T-cell (primary cell): ENCODE measurements at regions not wholly inside any gene's neighbourhood (a gene's known extent, or its start where the extent isn't known, plus 50 kb on each side); places are given as distances from the start of the nearest gene placed in this dataset.

ENCODE experiments used
- ATAC-seq, 4 experiments: fragments of 200-7000 bp in 3 of 4; fragments of 150-1000 bp in 1 of 4; cut with Tn5 transposase; replicated peaks in 1 of 4; 1 replicate in 3 of 4; 2 replicates in 1 of 4; pipeline ENCODE4 v1.10.0; 2021; ENCODE audit warnings: moderate library complexity in 3 of 4, mild to moderate bottlenecking in 2 of 4, moderate number of reproducible peaks in 1 of 4
- CTCF ChIA-PET, 2 donors: fragments of 300-600 bp; sonication (Branson Sonifier 250); formaldehyde crosslinking; loops; one replicate each; lab custom pipeline; 2022; ENCODE audit warnings: antibody characterized with exemption in 2 of 2; lab: Charles Lee
- POLR2A ChIA-PET, 2 donors: fragments of 300-600 bp; sonication (Branson Sonifier 250); formaldehyde crosslinking; loops; one replicate each; lab custom pipeline; 2022; ENCODE audit warnings: antibody characterized with exemption in 2 of 2; lab: Charles Lee
- DNase-seq, 35 experiments: peaks; one replicate each; pipeline versions ENCODE4 v3.0.0 to v3.0.0-alpha.2; 2013 to 2023
- H3K27ac ChIP-seq: one replicate; pipeline ENCODE4 v1.5.1; 2013; ENCODE audit warnings: low read length
- H3K27me3 ChIP-seq, 2 experiments: replicated peaks in 1 of 2; 1 replicate in 1 of 2; 2 replicates in 1 of 2; pipeline versions ENCODE4 v1.6.1 to v1.7.0; 2013; ENCODE audit warnings: low read length in 1 of 2, mixed read lengths in 1 of 2; ENCODE audit not compliant: control insufficient read depth in 2 of 2, insufficient read depth in 2 of 2; ENCODE audit errors: extremely low read depth in 1 of 2
- H3K36me3 ChIP-seq, 2 donors: 1 replicate in 1 of 2; 2 replicates in 1 of 2; pipeline versions ENCODE4 v1.6.1 to v1.7.0; 2013; ENCODE audit warnings: low read length in 1 of 2; ENCODE audit not compliant: control insufficient read depth in 2 of 2, insufficient read depth in 1 of 2; ENCODE audit errors: extremely low read depth in 1 of 2
- H3K4me1 ChIP-seq, 2 experiments: 1 replicate in 1 of 2; 2 replicates in 1 of 2; pipeline versions ENCODE4 v1.6.1 to v1.7.0; 2013; ENCODE audit warnings: low read length in 2 of 2, mixed read lengths in 1 of 2; ENCODE audit not compliant: insufficient read depth in 2 of 2, control insufficient read depth in 1 of 2; ENCODE audit errors: extremely low read depth in 1 of 2
- H3K4me3 ChIP-seq, 2 donors: 1 replicate in 1 of 2; 2 replicates in 1 of 2; pipeline versions ENCODE4 v1.5.1 to v1.7.0; 2013; ENCODE audit warnings: mild to moderate bottlenecking in 2 of 2, low read length in 1 of 2, moderate library complexity in 1 of 2; ENCODE audit not compliant: control insufficient read depth in 1 of 2; ENCODE audit errors: extremely low read depth in 1 of 2
- H3K9me3 ChIP-seq: 2 replicates; pipeline ENCODE4 v1.7.0; 2013
- H3K27ac Mint-ChIP-seq, 2 donors: one replicate each; pipeline ENCODE4 v1.8.0; 2020 to 2021; ENCODE audit warnings: mild to moderate bottlenecking in 2 of 2, mixed read lengths in 2 of 2
- H3K27me3 Mint-ChIP-seq, 2 donors: one replicate each; pipeline ENCODE4 v1.8.0; 2021 to 2022; ENCODE audit warnings: mixed read lengths in 2 of 2
- H3K36me3 Mint-ChIP-seq: one replicate; pipeline ENCODE4 v1.8.0; 2021; ENCODE audit warnings: mixed read lengths
- H3K4me1 Mint-ChIP-seq, 3 donors: one replicate each; pipeline ENCODE4 v1.8.0; 2020 to 2022; ENCODE audit warnings: mixed read lengths in 3 of 3, mild to moderate bottlenecking in 1 of 3
- H3K4me3 Mint-ChIP-seq, 3 donors: one replicate each; pipeline ENCODE4 v1.8.0; 2020 to 2022; ENCODE audit warnings: mild to moderate bottlenecking in 3 of 3, mixed read lengths in 3 of 3, moderate library complexity in 3 of 3
- H3K9me3 Mint-ChIP-seq, 3 donors: one replicate each; pipeline ENCODE4 v1.8.0; 2020 to 2022; ENCODE audit warnings: mixed read lengths in 3 of 3
- WGBS: methylation state at CpG from one replicate; pipeline ENCODE4 v1.1.5; 2013; ENCODE audit warnings: missing lambda C conversion rate; ENCODE audit not compliant: insufficient coverage; 5-methylcytosine and 5-hydroxymethylcytosine counted together

DNA sequence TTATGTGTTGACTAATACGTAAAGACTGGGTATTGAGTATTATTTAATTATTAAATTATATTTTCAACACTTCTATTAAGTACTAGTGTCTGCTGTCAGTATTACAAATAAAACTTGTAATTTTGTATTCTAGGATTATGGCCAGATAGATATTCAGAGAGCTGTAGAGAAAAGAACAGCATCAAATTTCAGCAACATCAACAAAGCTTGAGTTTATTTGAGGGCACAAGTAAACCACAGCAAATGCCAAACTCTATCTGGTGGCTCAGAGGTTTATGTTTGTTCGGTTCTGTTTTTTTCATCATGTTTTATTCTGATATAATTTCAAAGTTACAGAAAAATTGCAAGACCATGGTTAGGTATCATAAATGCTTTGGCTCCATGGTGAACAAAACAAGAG, 1530.5 kb downstream of the PCDH18 start:
- WGBS, result no CpG with 5 or more reads among the region's 2 CpGs
- POLR2A ChIA-PET, result no interaction called here
- Mint-ChIP-seq H3K36me3 (no peaks in the 10 kb centered on the region), H3K27ac (no peak overlapping the region), H3K4me1 (no peaks in the 10 kb centered on the region), H3K4me3 (no peak overlapping the region), H3K27me3 (no peaks in the 10 kb centered on the region), H3K9me3 (peaks cover 8 to 18% (median 8%) of the 10 kb centered on the region in 3 donors)
- no peak overlapping the region for H3K4me3 ChIP-seq
- H3K9me3 ChIP-seq, result no peaks in the 10 kb centered on the region
- no peak for DNase-seq
- CTCF ChIA-PET, result no interaction called here
- no peaks in the 10 kb centered on the region for H3K36me3 ChIP-seq
- no peak for ATAC-seq
- H3K27me3 ChIP-seq, result no peaks in the 10 kb centered on the region
- H3K4me1 ChIP-seq, result no peaks in the 10 kb centered on the region
- no peak overlapping the region for H3K27ac ChIP-seq

GRCh38 chr4:136000246-136000645, 1532.0 kb downstream of the PCDH18 start:
- Histone ChIP-seq H3K4me1 (no peaks in the 10 kb centered on the region), H3K27me3 (no peaks in the 10 kb centered on the region), H3K27ac (no peak overlapping the region), H3K36me3 (no peaks in the 10 kb centered on the region), H3K4me3 (no peak overlapping the region), H3K9me3 (no peaks in the 10 kb centered on the region)
- WGBS, result no CpG with 5 or more reads among the region's 1 CpG
- H3K27ac Mint-ChIP-seq, result no peak overlapping the region
- no peaks in the 10 kb centered on the region for H3K36me3 Mint-ChIP-seq
- DNase-seq, result no peak
- ChIA-PET CTCF (no interaction called here), POLR2A (no interaction called here)
- H3K4me3 Mint-ChIP-seq, result no peak overlapping the region
- no peaks in the 10 kb centered on the region for H3K4me1 Mint-ChIP-seq
- ATAC-seq, result no peak
- H3K9me3 Mint-ChIP-seq, result peaks cover 8 to 18% (median 13%) of the 10 kb centered on the region in 3 donors
- no peaks in the 10 kb centered on the region for H3K27me3 Mint-ChIP-seq

GRCh38 chr4:135994360-135994759, 1537.9 kb downstream of the PCDH18 start:
- no peak overlapping the region for H3K27ac ChIP-seq
- H3K4me3 ChIP-seq, result no peak overlapping the region
- no peaks in the 10 kb centered on the region for H3K27me3 ChIP-seq
- H3K9me3 Mint-ChIP-seq, result peaks cover 1 to 26% (median 8%) of the 10 kb centered on the region in 3 donors
- H3K4me1 Mint-ChIP-seq, result no peaks in the 10 kb centered on the region
- no peak overlapping the region for H3K27ac Mint-ChIP-seq
- no peaks in the 10 kb centered on the region for H3K27me3 Mint-ChIP-seq
- 89% methylated on average over 7 of the region's 7 CpGs for WGBS
- no peaks in the 10 kb centered on the region for H3K4me1 ChIP-seq
- DNase-seq (no peak), ATAC-seq (no peak)
- no peak overlapping the region for H3K4me3 Mint-ChIP-seq
- no peaks in the 10 kb centered on the region for H3K36me3 ChIP-seq
- no peaks in the 10 kb centered on the region for H3K9me3 ChIP-seq
- ChIA-PET CTCF (no interaction called here), POLR2A (no interaction called here)
- H3K36me3 Mint-ChIP-seq, result no peaks in the 10 kb centered on the region

GRCh38 chr4:135976860-135977259, 1555.4 kb downstream of the PCDH18 start:
- no peaks in the 10 kb centered on the region for H3K27me3 Mint-ChIP-seq
- no peak overlapping the region for H3K4me3 ChIP-seq
- no peak overlapping the region for H3K27ac ChIP-seq
- no peaks in the 10 kb centered on the region for H3K4me1 Mint-ChIP-seq
- H3K4me1 ChIP-seq, result no peaks in the 10 kb centered on the region
- H3K36me3 ChIP-seq, result no peaks in the 10 kb centered on the region
- no peaks in the 10 kb centered on the region for H3K27me3 ChIP-seq
- ATAC-seq, result no peak
- ChIA-PET CTCF (no interaction called here), POLR2A (no interaction called here)
- no peak overlapping the region for H3K27ac Mint-ChIP-seq
- no peaks in the 10 kb centered on the region for H3K9me3 ChIP-seq
- no peak overlapping the region for H3K4me3 Mint-ChIP-seq
- no peak for DNase-seq
- H3K36me3 Mint-ChIP-seq, result no peaks in the 10 kb centered on the region
- H3K9me3 Mint-ChIP-seq, result peaks cover 4 to 11% (median 5%) of the 10 kb centered on the region in 3 donors

DNA sequence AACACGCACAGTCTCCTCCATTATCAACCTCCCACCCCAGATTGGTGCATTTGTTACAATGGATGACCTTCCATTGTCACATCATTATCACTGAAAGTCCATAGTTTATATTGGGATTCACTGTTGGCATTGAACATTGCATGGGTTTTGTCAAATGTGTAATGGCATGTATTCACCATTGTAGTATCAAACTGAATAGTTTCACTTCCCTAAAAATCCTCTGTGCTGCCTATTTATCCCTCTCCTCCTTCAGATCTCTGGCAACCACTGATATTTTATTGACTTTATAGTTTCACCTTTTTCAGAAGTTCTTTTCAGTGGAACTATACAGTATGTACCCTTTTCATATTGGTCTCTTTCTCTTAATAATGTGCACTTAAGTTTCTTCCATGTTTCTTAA, 1565.4 kb downstream of the PCDH18 start:
- Histone ChIP-seq H3K27me3 (no peaks in the 10 kb centered on the region), H3K4me3 (no peak overlapping the region), H3K4me1 (no peaks in the 10 kb centered on the region), H3K36me3 (no peaks in the 10 kb centered on the region), H3K9me3 (no peaks in the 10 kb centered on the region), H3K27ac (no peak overlapping the region)
- H3K9me3 Mint-ChIP-seq, result peaks cover 8 to 11% (median 11%) of the 10 kb centered on the region in 3 donors
- DNase-seq, result no peak
- no peaks in the 10 kb centered on the region for H3K27me3 Mint-ChIP-seq
- no peak overlapping the region for H3K4me3 Mint-ChIP-seq
- POLR2A ChIA-PET, result no interaction called here
- CTCF ChIA-PET, result no interaction called here
- ATAC-seq, result no peak
- no peak overlapping the region for H3K27ac Mint-ChIP-seq
- no CpG with 5 or more reads among the region's 1 CpG for WGBS
- H3K36me3 Mint-ChIP-seq, result no peaks in the 10 kb centered on the region
- H3K4me1 Mint-ChIP-seq, result no peaks in the 10 kb centered on the region

GRCh38 chr4:135963009-135963408, 1569.3 kb downstream of the PCDH18 start:
- Histone ChIP-seq H3K27me3 (no peaks in the 10 kb centered on the region), H3K4me3 (no peak overlapping the region), H3K4me1 (no peaks in the 10 kb centered on the region), H3K9me3 (no peaks in the 10 kb centered on the region), H3K36me3 (no peaks in the 10 kb centered on the region), H3K27ac (no peak overlapping the region)
- DNase-seq (no peak), ATAC-seq (no peak)
- WGBS, result no CpG with 5 or more reads among the region's 1 CpG
- Mint-ChIP-seq H3K27ac (no peak overlapping the region), H3K9me3 (peaks cover 14 to 15% (median 15%) of the 10 kb centered on the region in 3 donors), H3K4me1 (no peaks in the 10 kb centered on the region), H3K36me3 (no peaks in the 10 kb centered on the region), H3K27me3 (no peaks in the 10 kb centered on the region), H3K4me3 (no peak overlapping the region)
- POLR2A ChIA-PET, result no interaction called here
- CTCF ChIA-PET, result no interaction called here

DNA sequence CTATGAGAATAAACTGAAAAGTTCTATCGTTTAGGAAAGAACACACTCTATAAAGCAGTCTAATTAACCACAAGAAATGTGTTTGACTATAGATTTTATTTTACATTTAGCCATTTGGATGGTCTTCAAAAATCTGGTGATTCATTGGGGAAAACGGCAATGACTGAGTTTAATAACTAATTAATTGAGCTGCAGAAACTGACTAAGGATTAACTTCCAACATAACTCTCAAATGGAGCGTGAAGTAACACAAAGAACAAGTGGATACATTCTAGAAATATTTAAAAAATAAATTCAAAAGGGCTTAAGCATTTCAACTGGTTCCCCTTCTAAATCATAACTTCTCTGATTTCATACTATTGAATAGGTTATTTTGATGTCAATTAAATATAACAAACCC, 1582.4 kb downstream of the PCDH18 start:
- POLR2A ChIA-PET, result no interaction called here

More for the DNA sequence above, 1582.4 kb downstream of the PCDH18 start:
- Mint-ChIP-seq H3K4me1 (no peaks in the 10 kb centered on the region), H3K36me3 (no peaks in the 10 kb centered on the region), H3K27ac (no peak overlapping the region), H3K27me3 (no peaks in the 10 kb centered on the region), H3K4me3 (no peak overlapping the region), H3K9me3 (peaks cover 0 to 13% (median 4%) of the 10 kb centered on the region in 3 donors)
- Histone ChIP-seq H3K4me1 (no peaks in the 10 kb centered on the region), H3K9me3 (peaks cover 3% of the 10 kb centered on the region), H3K4me3 (no peak overlapping the region), H3K27ac (no peak overlapping the region), H3K27me3 (no peaks in the 10 kb centered on the region), H3K36me3 (no peaks in the 10 kb centered on the region)
- no peak for DNase-seq
- no CpG with 5 or more reads among the region's 3 CpGs for WGBS
- CTCF ChIA-PET, result no interaction called here
- ATAC-seq, result no peak
